ENCODE measurements at regions not wholly inside any gene's neighbourhood (a gene's known extent, or its start where the extent isn't known, plus 50 kb on each side); places are given as distances from the start of the nearest gene placed in this dataset.
A peak's percentile ranks its signal among the peaks of the same experiment; 100 is the strongest.

- no peak for DNase-seq (ENCODE audit: low read depth)
- TF ChIP-seq CTCF (IDR thresholded peaks at IDR 0.05; ENCODE audit: insufficient read depth, low read depth, low read length, missing control alignments): no peak
- H3K4me3 ChIP-seq (ENCODE audit: low read length): no peak overlapping the region
These were observed 206.4 kb downstream of the DIO2 start for GRCh38 chr14:80004871-80005270.

- DNase-seq (ENCODE audit: low read depth): peak; percentile 15
- TF ChIP-seq CTCF (IDR thresholded peaks at IDR 0.05; ENCODE audit: insufficient read depth, low read depth, low read length, missing control alignments): no peak
- H3K4me3 ChIP-seq (ENCODE audit: low read length): no peak overlapping the region
These were observed 208.2 kb downstream of the DIO2 start for GRCh38 chr14:80003138-80003537.

GRCh38 chr14:79997509-79998208 lies 213.6 kb downstream of the DIO2 start:
- TF ChIP-seq CTCF (IDR thresholded peaks at IDR 0.05; ENCODE audit: insufficient read depth, low read depth, low read length, missing control alignments): no peak
- no peak overlapping the region for H3K4me3 ChIP-seq (ENCODE audit: low read length)
- no peak for DNase-seq (ENCODE audit: low read depth)

- H3K4me3 ChIP-seq (ENCODE audit: low read length): no peak overlapping the region
- no peak for DNase-seq (ENCODE audit: low read depth)
- TF ChIP-seq CTCF (IDR thresholded peaks at IDR 0.05; ENCODE audit: insufficient read depth, low read depth, low read length, missing control alignments): no peak
These were observed 218.7 kb downstream of the DIO2 start for GRCh38 chr14:79992407-79993198.

- no peak for TF ChIP-seq CTCF (IDR thresholded peaks at IDR 0.05; ENCODE audit: insufficient read depth, low read depth, low read length, missing control alignments)
- no peak overlapping the region for H3K4me3 ChIP-seq (ENCODE audit: low read length)
- no peak for DNase-seq (ENCODE audit: low read depth)
These were observed 219.4 kb downstream of the DIO2 start for GRCh38 chr14:79991866-79992265.

- H3K4me3 ChIP-seq (ENCODE audit: low read length): no peak overlapping the region
- no peak for TF ChIP-seq CTCF (IDR thresholded peaks at IDR 0.05; ENCODE audit: insufficient read depth, low read depth, low read length, missing control alignments)
- DNase-seq (ENCODE audit: low read depth): no peak
These were observed 221.3 kb downstream of the DIO2 start for GRCh38 chr14:79989990-79990389.
